Osteoblast (primary cell): ENCODE measurements at regions not wholly inside any gene's neighbourhood (a gene's known extent, or its start where the extent isn't known, plus 50 kb on each side); places are given as distances from the start of the nearest gene placed in this dataset.

ENCODE experiments used
- DNase-seq: peaks from one replicate; pipeline ENCODE4 v3.0.0; 2011; ENCODE audit warnings: low spot score, mixed read lengths; ENCODE audit not compliant: insufficient read length; ENCODE audit errors: missing footprints
- H2AFZ ChIP-seq: 2 replicates; pipeline ENCODE4 v1.6.0; 2011; ENCODE audit warnings: mild to moderate bottlenecking, low read length
- H3K27ac ChIP-seq: 2 replicates; pipeline ENCODE4 v1.5.1; 2011; ENCODE audit warnings: mild to moderate bottlenecking, low read depth, low read length, moderate library complexity
- H3K27me3 ChIP-seq: 2 replicates; pipeline ENCODE4 v1.6.0; 2012; ENCODE audit warnings: mild to moderate bottlenecking, control low read depth, inconsistent platforms, low read length, moderate library complexity; ENCODE audit not compliant: insufficient read depth
- H3K36me3 ChIP-seq: 2 replicates; pipeline ENCODE4 v1.5.1; 2011; ENCODE audit warnings: mild to moderate bottlenecking, low read length, control low read depth, moderate library complexity; ENCODE audit not compliant: insufficient read depth
- H3K4me1 ChIP-seq: 2 replicates; pipeline ENCODE4 v1.5.1; 2011; ENCODE audit warnings: mild to moderate bottlenecking, low read length, control low read depth, moderate library complexity; ENCODE audit not compliant: insufficient read depth
- H3K4me2 ChIP-seq: 2 replicates; pipeline ENCODE4 v1.6.0; 2011; ENCODE audit warnings: mild to moderate bottlenecking, low read length; ENCODE audit not compliant: insufficient read depth
- H3K4me3 ChIP-seq: fragments of 200-600 bp; sonication (generic); 3 replicates; pipeline ENCODE4 v1.5.1; 2012; ENCODE audit warnings: mild to moderate bottlenecking, low read length, inconsistent platforms; ENCODE audit not compliant: insufficient read depth
- H3K79me2 ChIP-seq: 2 replicates; pipeline ENCODE4 v1.6.0; 2012; ENCODE audit warnings: mild to moderate bottlenecking, low read length, control low read depth, inconsistent platforms; ENCODE audit not compliant: insufficient read depth
- H3K9me3 ChIP-seq: 2 replicates; pipeline ENCODE4 v1.5.1; 2011; ENCODE audit warnings: low read depth, low read length, control low read depth
- H4K20me1 ChIP-seq: 2 replicates; pipeline ENCODE4 v1.6.0; 2012; ENCODE audit warnings: mild to moderate bottlenecking, low read length, control low read depth; ENCODE audit not compliant: insufficient read depth
- TF ChIP-seq, protein P1 (sequence below): IDR thresholded peaks from 2 replicates; pipeline ENCODE4 v1.5.1; 2011; ENCODE audit warnings: mild to moderate bottlenecking, low read depth, low read length, moderate library complexity; ENCODE audit errors: extremely low read depth

DNA sequence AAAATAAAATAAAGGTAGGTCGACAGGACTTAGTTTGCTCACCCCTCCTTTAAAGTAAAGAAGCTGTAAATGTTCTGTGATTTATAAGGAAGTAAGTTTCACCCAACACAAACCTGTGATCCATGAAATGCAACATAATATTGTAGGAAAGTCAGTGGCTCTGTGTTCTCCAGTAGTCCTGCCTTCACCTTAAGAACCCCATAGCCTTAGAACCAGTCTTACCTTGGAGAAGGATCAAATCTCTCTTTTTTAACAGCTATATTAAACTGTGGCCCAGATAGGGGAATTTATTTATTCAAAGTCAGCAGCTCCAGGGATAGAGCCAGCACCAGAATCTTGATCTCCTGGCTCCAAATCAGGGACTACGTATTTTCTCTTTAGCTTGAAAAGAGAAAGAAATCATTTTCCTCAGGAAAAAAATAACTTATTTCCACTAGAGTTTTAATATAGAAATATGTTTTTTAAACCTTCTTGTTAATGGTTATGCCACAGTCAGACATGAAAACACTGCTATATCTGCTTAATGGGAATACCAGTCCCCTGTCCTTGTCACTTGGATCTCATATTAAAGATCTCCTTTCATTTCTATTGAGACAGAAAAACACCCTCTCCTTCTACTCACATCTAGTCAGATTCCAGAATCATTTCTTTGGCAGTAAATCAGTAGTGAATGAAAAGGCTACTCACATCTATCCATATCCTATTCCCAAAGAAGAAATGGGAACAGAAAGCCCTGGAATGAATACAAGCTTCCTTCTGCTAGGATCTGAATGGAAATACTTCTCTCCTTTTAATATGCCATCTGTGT, 269.2 kb upstream of the TNC start:
- Histone ChIP-seq H3K4me2 (no peak overlapping the region), H3K27ac (no peak overlapping the region), H3K9me3 (peaks cover 9% of the 10 kb centered on the region), H4K20me1 (no peaks in the 10 kb centered on the region), H2AFZ (no peak overlapping the region), H3K79me2 (no peaks in the 10 kb centered on the region), H3K4me1 (no peaks in the 10 kb centered on the region), H3K4me3 (no peak overlapping the region), H3K27me3 (no peaks in the 10 kb centered on the region), H3K36me3 (no peaks in the 10 kb centered on the region)
- TF ChIP-seq, protein P1, sequence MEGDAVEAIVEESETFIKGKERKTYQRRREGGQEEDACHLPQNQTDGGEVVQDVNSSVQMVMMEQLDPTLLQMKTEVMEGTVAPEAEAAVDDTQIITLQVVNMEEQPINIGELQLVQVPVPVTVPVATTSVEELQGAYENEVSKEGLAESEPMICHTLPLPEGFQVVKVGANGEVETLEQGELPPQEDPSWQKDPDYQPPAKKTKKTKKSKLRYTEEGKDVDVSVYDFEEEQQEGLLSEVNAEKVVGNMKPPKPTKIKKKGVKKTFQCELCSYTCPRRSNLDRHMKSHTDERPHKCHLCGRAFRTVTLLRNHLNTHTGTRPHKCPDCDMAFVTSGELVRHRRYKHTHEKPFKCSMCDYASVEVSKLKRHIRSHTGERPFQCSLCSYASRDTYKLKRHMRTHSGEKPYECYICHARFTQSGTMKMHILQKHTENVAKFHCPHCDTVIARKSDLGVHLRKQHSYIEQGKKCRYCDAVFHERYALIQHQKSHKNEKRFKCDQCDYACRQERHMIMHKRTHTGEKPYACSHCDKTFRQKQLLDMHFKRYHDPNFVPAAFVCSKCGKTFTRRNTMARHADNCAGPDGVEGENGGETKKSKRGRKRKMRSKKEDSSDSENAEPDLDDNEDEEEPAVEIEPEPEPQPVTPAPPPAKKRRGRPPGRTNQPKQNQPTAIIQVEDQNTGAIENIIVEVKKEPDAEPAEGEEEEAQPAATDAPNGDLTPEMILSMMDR, result no peak
- no peak for DNase-seq

DNA sequence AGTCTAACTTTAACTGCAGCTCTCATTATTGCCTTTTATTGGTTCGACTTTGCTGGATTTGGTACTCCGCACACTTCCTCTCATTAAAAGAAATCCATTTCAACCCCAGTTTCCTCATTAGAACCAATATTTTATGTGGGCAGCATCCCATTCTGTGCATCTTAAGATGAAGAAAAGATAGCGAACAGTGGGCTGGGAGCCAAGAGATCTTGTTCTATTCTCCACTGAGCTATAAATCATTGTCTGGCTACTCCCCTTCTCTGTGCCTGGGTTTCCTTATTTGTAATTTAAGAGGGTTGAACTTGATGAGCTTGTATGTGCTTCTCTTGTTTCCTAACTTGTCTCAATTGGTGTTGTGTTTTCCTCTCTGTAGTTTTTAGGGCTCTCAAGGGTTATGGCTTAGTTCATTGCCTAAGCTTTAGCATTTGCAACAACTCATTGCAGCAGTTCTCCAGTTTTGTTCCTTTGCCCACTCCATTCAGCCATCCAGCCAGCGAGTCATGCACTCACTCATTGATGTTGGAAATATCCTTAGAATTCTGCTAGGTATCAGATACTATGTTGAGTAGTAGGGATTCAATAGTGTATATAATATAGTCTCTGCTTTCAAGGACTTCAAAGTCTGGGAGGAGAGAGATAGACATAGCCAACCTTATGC, 273.3 kb upstream of the TNC start:
- H3K27ac ChIP-seq, result no peak overlapping the region
- H4K20me1 ChIP-seq, result no peaks in the 10 kb centered on the region
- H3K4me2 ChIP-seq, result no peak overlapping the region
- no peak for DNase-seq
- no peaks in the 10 kb centered on the region for H3K36me3 ChIP-seq
- no peaks in the 10 kb centered on the region for H3K79me2 ChIP-seq
- no peak overlapping the region for H2AFZ ChIP-seq
- H3K4me1 ChIP-seq, result peaks cover 15% of the 10 kb centered on the region
- no peaks in the 10 kb centered on the region for H3K27me3 ChIP-seq
- H3K9me3 ChIP-seq, result no peaks in the 10 kb centered on the region
- TF ChIP-seq, protein P1, result no peak
- no peak overlapping the region for H3K4me3 ChIP-seq

DNA sequence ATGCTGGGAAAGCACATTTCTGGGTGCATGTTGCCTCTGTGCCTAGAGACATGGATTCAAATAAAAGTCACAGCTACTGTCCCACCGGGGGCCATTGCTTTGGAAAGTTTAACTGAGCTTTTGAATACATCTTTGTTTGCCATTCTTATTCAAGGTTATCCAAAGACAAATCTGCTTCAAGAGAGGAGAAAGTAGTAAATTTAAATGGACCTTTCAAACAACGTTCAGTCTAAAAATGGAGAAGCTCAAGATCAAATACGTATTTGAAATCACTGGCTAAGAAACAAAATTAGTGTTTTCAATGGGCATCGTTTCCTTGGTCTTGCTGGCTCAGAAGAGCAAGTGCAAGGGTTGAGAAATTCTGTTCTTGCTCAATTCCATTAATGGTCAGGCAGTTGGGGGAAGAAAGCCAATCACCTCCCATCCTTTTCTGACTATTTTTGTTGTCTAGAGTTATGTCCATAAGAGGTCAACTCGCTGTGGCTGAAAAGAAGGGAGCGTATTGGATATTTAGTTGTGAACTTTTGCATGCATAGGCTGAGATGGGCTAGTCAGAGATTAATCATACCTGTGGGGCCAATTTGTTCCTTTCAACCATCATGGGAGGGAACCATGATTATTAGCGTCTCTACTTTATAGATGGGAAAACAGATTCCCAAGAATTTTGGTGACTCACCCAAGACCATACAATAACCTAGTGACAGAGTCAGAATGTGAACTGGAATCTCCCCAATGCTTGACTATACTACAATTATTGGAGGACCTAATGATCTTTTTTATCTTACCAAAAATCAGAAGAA, 276.2 kb upstream of the TNC start:
- no peaks in the 10 kb centered on the region for H3K36me3 ChIP-seq
- H4K20me1 ChIP-seq, result no peaks in the 10 kb centered on the region
- no peaks in the 10 kb centered on the region for H3K9me3 ChIP-seq
- H3K4me1 ChIP-seq, result peaks cover 25% of the 10 kb centered on the region
- no peak overlapping the region for H3K4me2 ChIP-seq
- H2AFZ ChIP-seq, result no peak overlapping the region
- H3K27ac ChIP-seq, result no peak overlapping the region
- H3K79me2 ChIP-seq, result no peaks in the 10 kb centered on the region
- no peak for DNase-seq
- H3K4me3 ChIP-seq, result no peak overlapping the region
- no peaks in the 10 kb centered on the region for H3K27me3 ChIP-seq
- TF ChIP-seq, protein P1, result no peak
